ENCODE measurements at regions not wholly inside any gene's neighbourhood (a gene's known extent, or its start where the extent isn't known, plus 50 kb on each side); places are given as distances from the start of the nearest gene placed in this dataset.

DNA sequence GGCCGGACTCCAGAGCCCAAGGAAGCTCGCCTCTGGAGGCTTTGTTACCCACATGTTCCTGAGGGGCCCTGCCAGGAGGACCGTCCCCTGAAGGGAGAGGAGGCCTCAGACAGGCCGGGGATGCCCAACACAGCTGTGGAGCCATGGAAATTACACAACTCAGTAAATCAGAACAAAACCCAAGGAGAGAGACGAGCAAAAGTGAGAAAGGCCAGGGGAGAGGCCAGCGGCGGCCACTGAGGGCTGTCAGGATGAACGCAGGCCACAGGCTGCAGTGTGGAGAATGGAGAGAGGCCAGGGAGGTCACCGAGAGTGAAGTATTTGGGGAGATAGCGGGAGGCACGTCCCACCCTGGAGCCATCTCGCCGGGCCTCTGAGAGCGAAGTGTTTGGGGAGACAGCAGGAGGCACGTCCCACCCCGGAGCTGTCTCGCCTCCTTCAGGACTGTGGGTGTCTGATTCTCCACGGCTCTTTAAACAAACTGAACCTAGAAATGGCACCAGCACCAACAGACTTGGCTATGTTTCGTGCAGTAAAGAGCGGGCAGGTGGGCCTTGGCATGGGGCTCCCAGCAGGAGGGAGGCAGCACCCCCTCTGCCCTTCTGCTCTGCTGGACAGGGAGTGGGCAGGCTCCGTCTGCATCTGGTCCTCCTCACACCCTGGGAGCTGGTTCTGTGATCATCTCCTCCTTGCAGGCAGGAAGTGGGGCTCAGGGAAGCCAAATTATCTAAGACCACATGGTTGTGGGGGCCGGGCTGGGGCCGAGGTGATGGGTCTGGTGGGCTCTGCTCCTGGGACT, 91.0 kb downstream of the YTHDF1 start:
- Mint-ChIP-seq H3K27ac (no peak overlapping the region), H3K9me3 (no peaks in the 10 kb centered on the region), H3K36me3 (ENCODE audit: low read depth) (no peaks in the 10 kb centered on the region), H3K4me3 (no peak overlapping the region), H3K27me3 (peaks cover 11% of the 10 kb centered on the region), H3K4me1 (ENCODE audit: low read depth) (no peaks in the 10 kb centered on the region)
- intact Hi-C loops (cut with micrococcal nuclease) = no loop called here

DNA sequence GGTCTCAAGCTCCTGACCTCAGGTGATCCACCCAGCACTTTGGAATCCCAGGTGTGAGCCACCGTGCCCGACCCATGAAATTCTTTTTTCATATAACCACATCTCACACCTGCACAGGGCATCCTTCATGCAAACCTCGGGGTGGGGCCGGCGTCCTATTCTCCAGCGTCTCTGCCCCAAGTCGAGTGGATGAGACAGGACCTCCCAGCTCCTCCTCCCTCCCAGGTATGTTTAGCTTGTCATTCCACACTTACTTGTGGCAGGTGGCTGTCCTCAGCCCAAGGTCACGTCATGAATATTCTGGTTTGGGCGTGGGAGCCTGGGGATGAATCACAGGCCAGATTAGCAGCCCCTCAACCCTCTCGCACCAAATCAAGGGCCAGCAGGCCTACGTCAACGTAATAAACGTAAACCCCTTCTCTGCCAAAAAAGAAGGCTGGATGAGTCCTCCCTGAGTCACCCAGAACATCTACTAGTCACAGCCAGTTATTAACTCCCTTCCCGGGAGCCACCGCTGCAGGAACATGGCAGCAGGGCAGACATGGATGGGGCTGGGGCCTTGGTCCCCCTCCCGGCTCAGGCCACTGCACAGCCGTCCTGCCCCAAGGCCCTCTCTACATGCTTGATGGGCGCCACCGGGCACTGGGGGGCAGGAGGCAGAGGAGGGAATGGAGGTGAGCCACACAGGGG, 91.7 kb downstream of the YTHDF1 start:
- no peaks in the 10 kb centered on the region for H3K4me1 Mint-ChIP-seq (ENCODE audit: low read depth)
- no peaks in the 10 kb centered on the region for H3K9me3 Mint-ChIP-seq
- intact Hi-C loops (cut with micrococcal nuclease) = no loop called here
- no peaks in the 10 kb centered on the region for H3K36me3 Mint-ChIP-seq (ENCODE audit: low read depth)
- H3K27ac Mint-ChIP-seq = no peak overlapping the region
- no peak overlapping the region for H3K4me3 Mint-ChIP-seq
- H3K27me3 Mint-ChIP-seq = peaks cover 7% of the 10 kb centered on the region

DNA sequence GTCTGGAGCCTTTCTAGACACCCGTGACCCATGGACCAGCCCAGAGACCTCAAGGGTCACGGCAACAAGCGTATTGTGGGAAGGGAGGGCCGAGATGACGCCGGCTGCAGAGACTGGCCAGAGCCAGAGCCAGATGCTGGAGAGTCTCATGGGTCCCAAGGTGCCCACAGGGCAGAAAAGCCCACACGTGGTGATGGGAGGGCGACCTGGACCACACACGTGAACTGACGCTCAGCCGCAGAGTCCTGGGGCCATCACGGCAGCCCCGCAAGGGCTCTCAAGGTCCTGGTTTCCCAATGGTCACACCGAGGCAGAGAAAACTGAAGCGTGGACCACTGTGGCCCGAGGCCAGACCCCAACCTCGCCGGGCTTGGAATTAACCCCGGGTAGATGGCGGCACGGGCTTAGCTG, 92.6 kb downstream of the YTHDF1 start:
- Mint-ChIP-seq H3K27me3 (peaks cover 4% of the 10 kb centered on the region), H3K4me1 (ENCODE audit: low read depth) (no peaks in the 10 kb centered on the region), H3K27ac (no peak overlapping the region), H3K9me3 (no peaks in the 10 kb centered on the region), H3K36me3 (ENCODE audit: low read depth) (no peaks in the 10 kb centered on the region), H3K4me3 (no peak overlapping the region)
- intact Hi-C loops (cut with micrococcal nuclease) = no loop called here

DNA sequence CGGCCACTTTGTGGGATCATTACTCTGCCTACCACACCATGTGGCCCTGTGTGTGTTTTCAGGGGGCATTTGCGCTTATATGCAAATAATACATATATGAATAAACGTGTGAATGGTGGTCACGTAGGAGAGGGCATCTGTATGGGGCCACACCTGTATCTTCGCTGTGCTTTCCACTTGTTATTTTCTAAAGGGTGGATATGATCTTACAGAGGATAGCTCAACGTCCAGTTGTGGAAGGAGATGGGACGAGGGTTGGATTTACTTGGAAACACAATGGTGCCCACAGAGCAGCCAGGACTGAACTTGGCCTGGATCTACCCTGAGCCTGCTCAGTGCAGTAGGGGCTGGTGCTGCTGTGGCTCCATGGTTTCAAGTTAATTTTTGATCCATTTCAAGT, 93.3 kb downstream of the YTHDF1 start:
- Mint-ChIP-seq H3K27me3 (peaks cover 4% of the 10 kb centered on the region), H3K9me3 (no peaks in the 10 kb centered on the region), H3K4me1 (ENCODE audit: low read depth) (no peaks in the 10 kb centered on the region), H3K36me3 (ENCODE audit: low read depth) (no peaks in the 10 kb centered on the region), H3K4me3 (no peak overlapping the region), H3K27ac (no peak overlapping the region)
- intact Hi-C loops (cut with micrococcal nuclease) = no loop called here

DNA sequence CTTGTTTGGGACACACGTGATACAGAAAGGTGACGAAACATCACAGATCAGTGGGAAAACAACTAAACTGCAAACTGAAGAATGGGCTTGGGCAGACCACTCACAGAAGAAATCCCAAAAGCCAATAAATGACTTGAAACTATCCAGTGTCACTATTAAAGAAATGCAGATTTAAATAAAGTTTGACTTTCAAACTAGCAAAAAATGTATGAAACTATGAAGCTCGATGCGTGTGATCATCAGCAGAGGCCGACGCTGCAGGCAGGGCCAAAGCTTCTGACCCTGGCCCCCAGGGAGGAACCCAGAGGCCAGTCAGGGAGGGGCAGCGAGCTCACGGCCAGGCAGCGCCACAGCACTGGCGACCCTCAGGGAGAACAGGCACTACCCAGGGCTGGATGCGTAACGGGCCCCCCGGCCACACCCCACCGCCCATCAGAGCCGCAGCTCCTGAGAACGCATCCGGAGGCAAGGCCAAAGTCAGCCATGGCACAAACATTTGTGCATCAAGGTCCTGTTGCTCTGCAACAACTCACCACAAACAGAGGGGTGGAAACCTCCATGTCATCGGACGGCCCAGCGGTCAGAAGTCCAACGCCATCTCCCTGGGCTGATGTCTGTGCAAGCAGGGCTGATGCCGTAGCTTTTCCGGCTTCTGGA, 94.1 kb downstream of the YTHDF1 start:
- H3K4me1 Mint-ChIP-seq (ENCODE audit: low read depth) = no peaks in the 10 kb centered on the region
- H3K27ac Mint-ChIP-seq = no peak overlapping the region
- H3K27me3 Mint-ChIP-seq = peaks cover 4% of the 10 kb centered on the region
- intact Hi-C loops (cut with micrococcal nuclease) = no loop called here
- no peaks in the 10 kb centered on the region for H3K9me3 Mint-ChIP-seq
- H3K36me3 Mint-ChIP-seq (ENCODE audit: low read depth) = no peaks in the 10 kb centered on the region
- H3K4me3 Mint-ChIP-seq = no peak overlapping the region

DNA sequence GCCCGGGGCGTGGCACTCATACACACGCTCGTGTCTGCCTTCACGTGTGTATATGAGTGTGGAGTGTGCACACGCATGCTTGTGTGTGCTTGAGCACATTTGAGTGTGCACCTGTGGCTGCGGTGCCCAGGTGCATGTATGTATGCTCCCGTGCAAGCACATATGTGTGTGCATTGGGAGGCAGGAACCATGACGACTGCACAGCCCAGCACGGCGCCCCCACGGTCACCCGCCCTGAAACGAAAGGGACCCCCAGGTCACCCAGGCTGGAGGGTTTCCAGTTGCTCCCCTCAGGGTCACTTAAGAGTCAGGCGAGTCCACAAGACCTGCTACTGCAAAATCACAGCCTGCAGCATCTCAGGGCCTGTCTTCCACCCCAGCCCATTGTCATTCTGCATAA, 94.7 kb downstream of the YTHDF1 start:
- no peak overlapping the region for H3K27ac Mint-ChIP-seq
- intact Hi-C loops (cut with micrococcal nuclease) = no loop called here
- no peaks in the 10 kb centered on the region for H3K9me3 Mint-ChIP-seq
- H3K27me3 Mint-ChIP-seq = peaks cover 9% of the 10 kb centered on the region
- H3K4me1 Mint-ChIP-seq (ENCODE audit: low read depth) = no peaks in the 10 kb centered on the region
- H3K36me3 Mint-ChIP-seq (ENCODE audit: low read depth) = no peaks in the 10 kb centered on the region
- no peak overlapping the region for H3K4me3 Mint-ChIP-seq

DNA sequence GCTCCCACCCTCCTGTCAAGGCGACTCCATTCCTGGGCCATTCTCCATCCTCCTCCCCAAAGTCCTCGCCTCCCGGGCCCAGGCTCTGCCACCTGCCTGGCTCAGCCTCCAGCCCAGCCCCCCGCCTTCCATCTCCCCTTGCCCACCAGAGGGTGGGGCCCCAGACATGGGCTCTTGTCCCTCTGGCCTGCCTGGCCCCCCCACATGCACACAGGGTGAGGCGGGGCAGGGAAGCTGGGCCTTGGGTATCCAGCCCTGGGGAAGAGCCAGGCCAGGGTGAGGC, 95.2 kb downstream of the YTHDF1 start:
- H3K36me3 Mint-ChIP-seq (ENCODE audit: low read depth) = no peaks in the 10 kb centered on the region
- no peak overlapping the region for H3K27ac Mint-ChIP-seq
- H3K9me3 Mint-ChIP-seq = no peaks in the 10 kb centered on the region
- peaks cover 11% of the 10 kb centered on the region for H3K27me3 Mint-ChIP-seq
- H3K4me1 Mint-ChIP-seq (ENCODE audit: low read depth) = no peaks in the 10 kb centered on the region
- intact Hi-C loops (cut with micrococcal nuclease) = no loop called here
- H3K4me3 Mint-ChIP-seq = no peak overlapping the region

DNA sequence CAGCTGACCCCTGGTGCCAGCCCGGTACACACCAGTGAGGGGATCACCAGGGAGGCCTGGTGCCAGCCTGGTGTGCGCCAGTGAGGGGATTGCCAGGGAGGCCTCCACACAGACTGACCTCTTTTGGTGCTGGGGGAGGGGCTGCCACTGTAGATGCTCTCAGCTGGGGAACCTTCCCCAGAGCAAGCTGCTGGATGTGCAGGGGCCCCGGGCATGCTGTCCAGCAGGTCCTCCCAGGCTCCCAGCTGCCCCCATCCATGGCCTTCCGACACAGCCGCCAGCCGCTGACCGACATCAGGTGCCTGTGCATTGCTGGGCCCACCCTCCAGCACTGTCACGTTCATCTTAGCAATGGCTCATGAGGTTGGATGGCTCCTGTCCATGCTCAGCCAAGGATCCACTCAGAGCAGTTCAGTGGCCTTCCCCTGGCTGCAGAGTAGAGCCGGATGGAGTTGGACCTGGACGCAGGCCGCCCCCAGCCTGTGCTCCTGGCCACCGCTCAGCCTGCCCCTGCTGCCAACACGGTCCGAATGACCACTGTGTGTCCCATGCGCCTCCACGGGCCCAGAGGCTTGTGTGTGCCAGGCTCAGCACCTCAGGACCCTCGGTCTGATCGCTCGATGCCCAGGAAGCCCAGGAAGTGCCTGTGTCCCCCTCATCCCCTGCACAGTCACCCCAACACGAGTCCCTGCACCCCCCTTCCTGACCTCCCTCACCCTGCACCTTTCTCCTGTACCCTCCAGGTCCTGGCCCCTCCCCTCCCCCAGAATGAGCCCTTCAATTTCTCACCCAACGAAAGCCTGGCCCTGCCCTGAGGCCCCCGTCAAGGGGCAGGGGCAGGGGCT, 95.7 kb downstream of the YTHDF1 start:
- H3K27me3 Mint-ChIP-seq = peaks cover 12% of the 10 kb centered on the region
- H3K4me3 Mint-ChIP-seq = no peak overlapping the region
- no peaks in the 10 kb centered on the region for H3K4me1 Mint-ChIP-seq (ENCODE audit: low read depth)
- no peak overlapping the region for H3K27ac Mint-ChIP-seq
- no peaks in the 10 kb centered on the region for H3K9me3 Mint-ChIP-seq
- no peaks in the 10 kb centered on the region for H3K36me3 Mint-ChIP-seq (ENCODE audit: low read depth)
- intact Hi-C loops (cut with micrococcal nuclease) = no loop called here

DNA sequence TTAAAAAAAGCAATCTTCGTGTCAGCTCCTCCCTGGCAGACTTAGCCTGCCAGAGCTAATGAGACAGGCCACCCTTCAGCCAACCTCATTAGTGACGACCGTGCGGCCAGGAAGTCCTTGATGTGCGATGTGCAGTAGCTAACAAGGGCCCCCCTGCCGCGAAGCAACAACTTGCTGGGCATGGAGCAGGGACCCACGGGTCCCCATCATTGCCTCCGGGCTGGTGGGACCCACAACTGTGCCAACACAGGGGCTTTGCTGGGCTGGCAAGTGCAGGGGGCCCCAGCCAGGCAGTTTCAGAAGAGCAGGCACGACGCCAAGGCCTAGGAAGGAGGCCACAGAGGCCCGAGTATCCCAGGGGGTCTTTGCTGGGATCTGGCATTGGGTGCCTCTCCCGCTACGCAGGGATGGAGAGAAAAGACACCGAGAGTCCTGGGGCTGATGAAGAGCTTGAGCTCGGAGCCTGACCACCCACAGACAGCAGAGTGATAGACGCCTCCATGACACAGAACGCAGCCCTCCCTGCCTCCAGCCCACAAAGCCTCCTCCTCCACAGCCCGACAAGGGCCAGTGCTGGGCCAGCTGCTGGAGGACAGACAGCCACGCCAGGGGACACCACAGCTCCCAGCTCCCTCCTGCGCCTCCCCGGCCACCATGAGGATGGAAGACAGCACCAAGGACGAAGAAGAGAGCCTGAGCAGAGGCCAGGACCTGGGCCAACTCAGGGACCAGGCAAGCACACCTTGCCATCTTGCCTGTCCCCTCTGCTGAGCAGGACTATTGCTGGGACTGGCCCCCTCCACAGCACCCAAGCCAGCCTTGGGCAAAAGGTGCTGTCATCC, 96.6 kb downstream of the YTHDF1 start:
- Mint-ChIP-seq H3K9me3 (no peaks in the 10 kb centered on the region), H3K4me3 (no peak overlapping the region), H3K36me3 (ENCODE audit: low read depth) (no peaks in the 10 kb centered on the region), H3K4me1 (ENCODE audit: low read depth) (no peaks in the 10 kb centered on the region), H3K27me3 (peaks cover 16% of the 10 kb centered on the region), H3K27ac (no peak overlapping the region)
- intact Hi-C loops (cut with micrococcal nuclease) = no loop called here

DNA sequence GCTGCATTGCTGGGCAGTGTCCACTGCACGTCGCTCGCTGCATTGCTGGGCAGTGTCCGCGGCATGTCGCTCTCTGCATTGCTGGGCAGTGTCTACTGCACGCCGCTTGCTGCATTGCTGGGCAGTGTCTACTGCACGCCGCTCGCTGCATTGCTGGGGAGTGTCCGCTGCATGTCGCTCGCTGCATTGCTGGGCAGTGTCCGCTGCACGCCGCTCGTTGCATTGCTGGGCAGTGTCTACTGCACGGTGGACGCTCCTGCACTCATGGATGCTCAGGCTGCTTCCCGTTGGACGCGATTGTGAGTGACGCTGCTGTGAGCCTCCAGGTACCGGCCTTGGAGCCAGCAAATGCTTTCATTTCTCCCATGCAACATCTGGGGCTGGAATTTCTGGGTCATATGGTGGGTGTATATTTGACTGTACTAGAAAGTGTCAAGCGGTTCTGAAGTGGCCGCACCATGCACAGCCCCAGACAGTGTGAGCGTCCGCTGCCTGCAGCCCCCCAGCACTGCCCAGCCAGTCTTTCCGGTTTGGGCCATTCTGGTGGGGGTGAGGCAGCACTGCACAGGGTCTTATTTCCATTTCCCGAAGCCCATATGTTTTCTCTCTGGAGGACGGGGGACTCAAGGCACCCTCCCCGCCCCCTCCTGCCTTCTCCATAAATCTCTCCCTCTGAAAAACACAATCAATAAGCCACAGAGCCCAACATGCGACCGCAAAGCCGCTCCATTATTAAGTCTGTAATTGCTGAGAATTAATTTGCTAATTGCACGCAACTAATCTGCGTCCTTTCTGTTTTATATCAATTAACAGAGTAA, 97.4 kb downstream of the YTHDF1 start:
- Mint-ChIP-seq H3K27me3 (peaks cover 19% of the 10 kb centered on the region), H3K4me1 (ENCODE audit: low read depth) (no peaks in the 10 kb centered on the region), H3K36me3 (ENCODE audit: low read depth) (no peaks in the 10 kb centered on the region), H3K9me3 (no peaks in the 10 kb centered on the region), H3K4me3 (no peak overlapping the region), H3K27ac (no peak overlapping the region)
- intact Hi-C loops (cut with micrococcal nuclease) = no loop called here

DNA sequence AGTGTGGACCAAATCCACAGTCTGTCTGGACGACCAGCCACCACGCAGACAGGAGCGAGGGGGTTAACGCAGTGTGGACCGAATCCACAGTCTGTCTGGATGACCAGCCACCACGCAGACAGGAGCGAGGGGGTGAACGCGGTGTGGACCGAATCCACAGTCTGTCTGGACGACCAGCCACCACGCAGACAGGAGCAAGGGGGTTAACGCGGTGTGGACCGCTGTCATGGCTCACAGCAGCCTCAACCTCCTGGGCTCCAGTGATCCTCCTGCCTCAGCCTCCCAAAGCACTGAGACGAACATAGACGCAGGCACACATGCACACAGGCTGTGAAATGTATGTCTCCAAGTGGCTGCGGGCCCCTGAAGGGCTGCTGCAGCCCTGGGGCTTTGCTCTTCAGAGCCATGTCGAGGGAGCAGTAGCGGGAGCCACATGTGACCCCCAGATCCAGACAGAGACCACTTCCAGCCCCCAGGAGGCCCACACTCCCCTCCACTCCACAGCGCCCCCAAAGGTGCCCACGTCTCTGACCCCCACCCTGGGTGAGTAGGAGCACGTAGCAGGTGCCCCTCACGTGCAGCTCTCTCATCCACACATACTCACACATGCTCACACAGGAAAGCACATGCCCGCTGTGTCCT, 98.1 kb downstream of the YTHDF1 start:
- Mint-ChIP-seq H3K9me3 (no peaks in the 10 kb centered on the region), H3K4me1 (ENCODE audit: low read depth) (no peaks in the 10 kb centered on the region), H3K27ac (no peak overlapping the region), H3K36me3 (ENCODE audit: low read depth) (no peaks in the 10 kb centered on the region), H3K27me3 (peaks cover 19% of the 10 kb centered on the region), H3K4me3 (no peak overlapping the region)
- intact Hi-C loops (cut with micrococcal nuclease) = no loop called here

DNA sequence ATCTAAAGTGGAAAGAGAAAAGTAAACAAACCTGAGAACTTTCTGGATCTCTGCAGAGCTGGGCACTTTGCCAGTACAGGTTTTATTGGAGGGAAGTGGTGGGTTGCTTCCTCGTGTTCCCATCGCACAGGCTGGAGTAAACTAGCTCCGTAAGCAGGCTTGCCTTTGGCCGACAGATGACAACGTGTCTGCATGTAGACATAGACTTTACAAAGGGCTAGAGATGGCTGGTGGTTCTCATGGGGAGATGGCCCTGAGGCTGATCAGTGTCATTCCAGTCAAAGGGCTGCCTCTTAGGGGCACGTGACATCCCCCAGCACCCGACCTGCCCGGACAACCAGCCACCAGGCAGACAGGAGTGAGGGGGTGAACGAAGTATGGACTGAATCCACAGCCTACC, 98.8 kb downstream of the YTHDF1 start:
- Mint-ChIP-seq H3K4me3 (no peak overlapping the region), H3K27me3 (peaks cover 19% of the 10 kb centered on the region), H3K36me3 (ENCODE audit: low read depth) (no peaks in the 10 kb centered on the region), H3K4me1 (ENCODE audit: low read depth) (no peaks in the 10 kb centered on the region), H3K27ac (no peak overlapping the region), H3K9me3 (peaks cover 2% of the 10 kb centered on the region)
- intact Hi-C loops (cut with micrococcal nuclease) = no loop called here

All from dendritic cell treated with granulocyte-macrophage colony-stimulating factor and Interleukin-4, amounts not matched to agents 40 ng/mL and 50 ng/mL, for 4 days (primary cell).